HEK293 (cell line): ENCODE measurements at regions not wholly inside any gene's neighbourhood (a gene's known extent, or its start where the extent isn't known, plus 50 kb on each side); places are given as distances from the start of the nearest gene placed in this dataset.

Experiments used
- ZBTB21 ChIP-seq: fragments of 450-650 bp; formaldehyde crosslinking; IDR thresholded peaks from 2 replicates; pipeline ENCODE4 v1.5.1; 2017; ENCODE audit warnings: missing biosample characterization, missing genetic modification characterization
- ZNF202 ChIP-seq: fragments of 450-650 bp; formaldehyde crosslinking; IDR thresholded peaks from 2 replicates; pipeline ENCODE4 v1.5.1; 2016; ENCODE audit warnings: missing biosample characterization, missing genetic modification characterization, borderline replicate concordance
- ZNF239 ChIP-seq: fragments of 450-650 bp; formaldehyde crosslinking; IDR thresholded peaks from 2 replicates; pipeline ENCODE4 v1.5.1; 2016; ENCODE audit warnings: missing biosample characterization, missing genetic modification characterization
- ZNF248 ChIP-seq: fragments of 450-650 bp; formaldehyde crosslinking; IDR thresholded peaks from 2 replicates; pipeline ENCODE4 v1.5.1; 2017; ENCODE audit warnings: missing biosample characterization, missing genetic modification characterization
- ZNF394 ChIP-seq: fragments of 450-650 bp; formaldehyde crosslinking; IDR thresholded peaks from 2 replicates; pipeline ENCODE4 v1.5.1; 2016; ENCODE audit warnings: missing biosample characterization, missing genetic modification characterization, mild to moderate bottlenecking, moderate library complexity, borderline replicate concordance
- ZNF544 ChIP-seq: fragments of 450-650 bp; formaldehyde crosslinking; IDR thresholded peaks from 2 replicates; pipeline ENCODE4 v1.5.0; 2017; ENCODE audit warnings: missing biosample characterization, missing genetic modification characterization
- ZNF548 ChIP-seq: fragments of 450-650 bp; formaldehyde crosslinking; IDR thresholded peaks from 2 replicates; pipeline ENCODE4 v1.5.1; 2016; ENCODE audit warnings: missing biosample characterization, missing genetic modification characterization
- ZNF670 ChIP-seq: fragments of 450-650 bp; formaldehyde crosslinking; IDR thresholded peaks from 2 replicates; pipeline ENCODE4 v1.5.1; 2016; ENCODE audit warnings: missing biosample characterization, missing genetic modification characterization, low read depth
- TF ChIP-seq, protein P1 (sequence below): fragments of 450-650 bp; formaldehyde crosslinking; IDR thresholded peaks from 2 replicates; pipeline ENCODE4 v1.5.1; 2016; ENCODE audit warnings: missing biosample characterization, missing genetic modification characterization
- TF ChIP-seq, protein P2 (sequence below): sonication (generic); formaldehyde crosslinking; IDR thresholded peaks from 2 replicates; pipeline ENCODE4 v1.8.1; 2022; ENCODE audit warnings: mild to moderate bottlenecking, moderate library complexity, missing genetic modification reagents

DNA sequence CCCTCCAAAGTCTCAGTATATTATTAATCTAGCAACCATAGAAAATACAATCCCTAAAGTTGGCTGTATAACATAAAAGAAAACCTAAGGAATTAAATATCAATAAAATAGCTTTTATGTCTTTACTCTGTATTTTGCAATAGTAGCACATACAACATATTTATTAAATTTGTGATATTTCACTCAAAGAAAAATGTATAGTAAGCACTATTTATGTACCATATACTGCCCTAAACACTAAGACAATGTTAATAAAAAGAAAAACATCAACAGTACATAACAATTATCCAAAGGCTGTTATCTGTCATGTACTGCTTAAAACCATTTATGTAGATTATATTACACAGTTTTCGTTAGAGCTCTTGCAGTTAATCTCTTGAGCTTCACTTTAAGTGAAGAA is 834.5 kb upstream of the INTU start:
- TF ChIP-seq ZNF202 (tag by site-specific recombination) (no peak), ZBTB21 (tag by site-specific recombination) (no peak), ZNF394 (no peak), ZNF670 (tag by site-specific recombination) (no peak), ZNF548 (tag by site-specific recombination) (no peak), ZNF239 (tag by site-specific recombination) (no peak), ZNF544 (no peak), ZNF248 (tag by site-specific recombination) (no peak)
- TF ChIP-seq, protein P1, sequence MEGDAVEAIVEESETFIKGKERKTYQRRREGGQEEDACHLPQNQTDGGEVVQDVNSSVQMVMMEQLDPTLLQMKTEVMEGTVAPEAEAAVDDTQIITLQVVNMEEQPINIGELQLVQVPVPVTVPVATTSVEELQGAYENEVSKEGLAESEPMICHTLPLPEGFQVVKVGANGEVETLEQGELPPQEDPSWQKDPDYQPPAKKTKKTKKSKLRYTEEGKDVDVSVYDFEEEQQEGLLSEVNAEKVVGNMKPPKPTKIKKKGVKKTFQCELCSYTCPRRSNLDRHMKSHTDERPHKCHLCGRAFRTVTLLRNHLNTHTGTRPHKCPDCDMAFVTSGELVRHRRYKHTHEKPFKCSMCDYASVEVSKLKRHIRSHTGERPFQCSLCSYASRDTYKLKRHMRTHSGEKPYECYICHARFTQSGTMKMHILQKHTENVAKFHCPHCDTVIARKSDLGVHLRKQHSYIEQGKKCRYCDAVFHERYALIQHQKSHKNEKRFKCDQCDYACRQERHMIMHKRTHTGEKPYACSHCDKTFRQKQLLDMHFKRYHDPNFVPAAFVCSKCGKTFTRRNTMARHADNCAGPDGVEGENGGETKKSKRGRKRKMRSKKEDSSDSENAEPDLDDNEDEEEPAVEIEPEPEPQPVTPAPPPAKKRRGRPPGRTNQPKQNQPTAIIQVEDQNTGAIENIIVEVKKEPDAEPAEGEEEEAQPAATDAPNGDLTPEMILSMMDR = no peak
- TF ChIP-seq, protein P2, sequence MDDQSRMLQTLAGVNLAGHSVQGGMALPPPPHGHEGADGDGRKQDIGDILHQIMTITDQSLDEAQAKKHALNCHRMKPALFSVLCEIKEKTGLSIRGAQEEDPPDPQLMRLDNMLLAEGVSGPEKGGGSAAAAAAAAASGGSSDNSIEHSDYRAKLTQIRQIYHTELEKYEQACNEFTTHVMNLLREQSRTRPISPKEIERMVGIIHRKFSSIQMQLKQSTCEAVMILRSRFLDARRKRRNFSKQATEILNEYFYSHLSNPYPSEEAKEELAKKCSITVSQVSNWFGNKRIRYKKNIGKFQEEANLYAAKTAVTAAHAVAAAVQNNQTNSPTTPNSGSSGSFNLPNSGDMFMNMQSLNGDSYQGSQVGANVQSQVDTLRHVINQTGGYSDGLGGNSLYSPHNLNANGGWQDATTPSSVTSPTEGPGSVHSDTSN (CRISPR knock-in tag) = no peak
